ENCODE measurements at regions not wholly inside any gene's neighbourhood (a gene's known extent, or its start where the extent isn't known, plus 50 kb on each side); places are given as distances from the start of the nearest gene placed in this dataset.

DNA sequence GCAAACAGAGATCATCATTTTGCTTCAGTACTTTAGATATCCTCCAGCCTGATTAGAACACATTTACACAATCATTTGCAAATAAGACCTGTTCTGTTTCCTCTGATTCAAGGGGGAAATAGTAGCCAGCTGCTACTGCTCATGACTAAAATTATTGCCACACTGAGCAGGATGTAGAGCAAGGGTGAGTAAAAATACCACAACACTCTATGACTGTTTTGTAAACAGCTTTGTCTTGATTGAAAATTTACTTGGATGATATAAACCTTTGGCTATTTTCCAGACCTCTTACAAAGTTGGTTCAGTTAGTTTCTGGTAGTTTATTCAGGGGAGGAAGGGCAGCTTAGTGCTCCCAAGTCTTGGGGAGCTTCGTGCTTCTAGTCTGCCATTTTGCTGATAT is 286.4 kb upstream of the CNTNAP5 start:
- intact Hi-C loops (cut with DNase I) = no loop called here
- Histone ChIP-seq H3K27ac (no peak overlapping the region), H3K9me3 (no peaks in the 10 kb centered on the region), H3K4me3 (no peak overlapping the region), H3K36me3 (no peaks in the 10 kb centered on the region), H3K4me1 (no peaks in the 10 kb centered on the region), H3K27me3 (no peaks in the 10 kb centered on the region)
- DNase-seq (peak in 2 of 4 donors; percentile 6 to 24), ATAC-seq (no peak)
- TF ChIP-seq, protein P1, sequence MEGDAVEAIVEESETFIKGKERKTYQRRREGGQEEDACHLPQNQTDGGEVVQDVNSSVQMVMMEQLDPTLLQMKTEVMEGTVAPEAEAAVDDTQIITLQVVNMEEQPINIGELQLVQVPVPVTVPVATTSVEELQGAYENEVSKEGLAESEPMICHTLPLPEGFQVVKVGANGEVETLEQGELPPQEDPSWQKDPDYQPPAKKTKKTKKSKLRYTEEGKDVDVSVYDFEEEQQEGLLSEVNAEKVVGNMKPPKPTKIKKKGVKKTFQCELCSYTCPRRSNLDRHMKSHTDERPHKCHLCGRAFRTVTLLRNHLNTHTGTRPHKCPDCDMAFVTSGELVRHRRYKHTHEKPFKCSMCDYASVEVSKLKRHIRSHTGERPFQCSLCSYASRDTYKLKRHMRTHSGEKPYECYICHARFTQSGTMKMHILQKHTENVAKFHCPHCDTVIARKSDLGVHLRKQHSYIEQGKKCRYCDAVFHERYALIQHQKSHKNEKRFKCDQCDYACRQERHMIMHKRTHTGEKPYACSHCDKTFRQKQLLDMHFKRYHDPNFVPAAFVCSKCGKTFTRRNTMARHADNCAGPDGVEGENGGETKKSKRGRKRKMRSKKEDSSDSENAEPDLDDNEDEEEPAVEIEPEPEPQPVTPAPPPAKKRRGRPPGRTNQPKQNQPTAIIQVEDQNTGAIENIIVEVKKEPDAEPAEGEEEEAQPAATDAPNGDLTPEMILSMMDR (IDR thresholded peaks at IDR 0.05) = no peak

DNA sequence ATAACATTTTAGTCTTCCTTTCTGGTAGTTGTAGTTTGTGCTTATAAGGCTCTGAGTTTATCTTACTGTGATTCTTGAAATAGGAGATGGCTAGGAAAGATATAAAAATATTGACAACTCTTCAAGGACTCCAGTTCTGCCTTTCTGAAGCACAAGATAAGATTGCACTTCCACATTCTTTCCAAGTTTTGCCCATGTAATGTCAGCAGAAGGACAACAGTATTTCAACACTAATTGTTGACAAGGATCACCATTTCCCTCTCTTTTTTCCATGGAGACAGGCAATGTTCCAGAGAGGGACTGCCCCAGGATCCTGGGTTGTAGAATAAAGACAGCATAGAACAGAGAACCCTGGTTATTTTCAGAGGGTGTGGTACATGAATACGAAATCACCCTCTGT is 279.1 kb upstream of the CNTNAP5 start:
- H3K27me3 ChIP-seq = no peaks in the 10 kb centered on the region
- H3K4me3 ChIP-seq = no peak overlapping the region
- intact Hi-C loops (cut with DNase I) = no loop called here
- no peaks in the 10 kb centered on the region for H3K4me1 ChIP-seq
- DNase-seq (no peak), ATAC-seq (no peak)
- no peaks in the 10 kb centered on the region for H3K9me3 ChIP-seq
- no peaks in the 10 kb centered on the region for H3K36me3 ChIP-seq
- no peak overlapping the region for H3K27ac ChIP-seq
- TF ChIP-seq, protein P1 (IDR thresholded peaks at IDR 0.05) = no peak

DNA sequence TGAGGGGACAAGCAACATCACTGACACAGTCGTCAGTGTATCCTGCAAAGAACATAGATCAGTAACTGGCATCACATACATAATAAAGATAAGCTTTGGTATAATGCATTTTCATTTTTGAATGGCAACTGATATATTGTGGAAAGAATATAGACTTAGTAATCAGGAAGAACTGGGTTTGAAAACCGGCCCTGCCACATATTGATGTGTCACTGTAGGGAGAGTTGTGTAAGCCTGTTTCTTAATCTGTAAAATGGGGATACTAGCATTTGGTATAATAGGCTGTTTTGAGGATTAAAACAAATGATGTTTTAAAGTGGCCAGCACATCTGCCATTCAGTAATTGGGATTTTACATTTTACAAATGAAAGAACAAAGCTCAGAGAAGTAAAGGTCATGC is 277.8 kb upstream of the CNTNAP5 start:
- DNase-seq (no peak), ATAC-seq (no peak)
- Histone ChIP-seq H3K4me1 (no peaks in the 10 kb centered on the region), H3K27me3 (no peaks in the 10 kb centered on the region), H3K9me3 (no peaks in the 10 kb centered on the region), H3K4me3 (no peak overlapping the region), H3K27ac (no peak overlapping the region), H3K36me3 (no peaks in the 10 kb centered on the region)
- TF ChIP-seq, protein P1 (IDR thresholded peaks at IDR 0.05) = no peak
- intact Hi-C loops (cut with DNase I) = no loop called here

DNA sequence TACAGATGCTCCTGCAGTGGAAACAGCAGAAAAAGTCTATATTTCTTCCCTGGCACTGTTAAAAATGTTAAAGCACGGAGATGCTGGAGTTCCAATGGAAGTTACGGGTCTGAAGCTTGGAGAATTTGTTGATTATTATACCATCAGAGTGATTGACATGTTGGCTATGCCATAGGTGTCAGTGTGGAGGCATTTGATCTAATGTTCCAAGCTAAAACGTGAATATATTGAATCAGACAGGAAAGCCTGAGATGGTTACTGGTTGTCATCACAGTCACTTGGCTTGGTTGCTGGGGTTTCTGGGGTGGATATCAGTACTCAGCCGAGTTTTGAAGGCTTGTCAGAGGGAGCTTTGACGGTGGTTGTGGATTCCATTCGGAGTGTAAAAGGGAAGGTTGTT is 262.9 kb upstream of the CNTNAP5 start:
- Histone ChIP-seq H3K27ac (no peak overlapping the region), H3K27me3 (no peaks in the 10 kb centered on the region), H3K9me3 (peaks cover 0 to 31% of the 10 kb centered on the region in 2 donors), H3K36me3 (no peaks in the 10 kb centered on the region), H3K4me1 (no peaks in the 10 kb centered on the region), H3K4me3 (no peak overlapping the region)
- ATAC-seq = no peak
- TF ChIP-seq, protein P1 (IDR thresholded peaks at IDR 0.05) = no peak
- intact Hi-C loops (cut with DNase I) = no loop called here
- DNase-seq = no peak

DNA sequence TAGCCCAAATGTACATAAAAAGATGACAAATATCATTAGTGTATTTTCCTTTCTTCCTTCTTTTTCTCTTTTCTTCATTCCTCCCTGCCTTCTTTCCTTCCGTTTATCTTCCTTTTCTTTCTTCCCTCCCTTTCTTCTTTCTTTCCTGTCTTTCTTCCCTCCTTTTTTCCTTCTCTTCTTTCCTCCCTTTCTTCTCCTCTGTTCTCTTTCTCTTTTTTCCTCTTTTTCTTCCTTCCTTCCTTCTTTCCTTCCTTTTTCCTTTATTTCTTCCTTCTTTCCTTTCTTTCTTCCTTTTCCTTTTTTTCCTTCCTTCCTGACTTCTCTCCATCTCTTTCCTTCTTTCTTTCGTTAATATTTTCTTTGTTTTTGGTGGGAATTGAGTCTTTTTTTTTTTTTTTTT is 256.9 kb upstream of the CNTNAP5 start:
- Histone ChIP-seq H3K36me3 (no peaks in the 10 kb centered on the region), H3K4me1 (no peaks in the 10 kb centered on the region), H3K4me3 (no peak overlapping the region), H3K9me3 (peaks cover 0 to 7% of the 10 kb centered on the region in 2 donors), H3K27me3 (no peaks in the 10 kb centered on the region), H3K27ac (no peak overlapping the region)
- intact Hi-C loops (cut with DNase I) = no loop called here
- TF ChIP-seq, protein P1 (IDR thresholded peaks at IDR 0.05) = no peak
- ATAC-seq (no peak), DNase-seq (no peak)

All from left lung (tissue), 4 donors.